ENCODE measurements at regions not wholly inside any gene's neighbourhood (a gene's known extent, or its start where the extent isn't known, plus 50 kb on each side); places are given as distances from the start of the nearest gene placed in this dataset.

DNA sequence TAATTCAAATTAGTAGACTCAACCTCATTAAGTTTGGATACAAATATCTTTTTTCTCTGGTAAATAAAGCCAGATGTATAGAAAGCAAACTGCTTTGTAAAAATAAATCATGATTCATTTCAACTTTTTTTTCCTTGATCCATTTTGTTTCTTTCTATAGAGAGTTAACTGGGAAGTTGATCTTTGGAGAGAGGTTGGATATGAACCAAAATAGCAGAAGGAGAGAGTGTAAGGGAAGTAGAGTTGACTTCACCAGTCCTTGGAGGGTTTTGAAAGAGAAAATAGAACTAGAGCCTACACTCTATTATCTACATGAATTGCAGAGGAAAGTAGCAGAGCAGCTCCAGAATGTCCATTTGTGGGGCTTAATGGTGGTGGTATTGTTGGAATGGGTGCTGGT lies 243.8 kb downstream of the ADGRL2 start:
- Histone ChIP-seq H3K4ac (ENCODE audit: low read depth, low read length) (no peak overlapping the region), H3K23ac (ENCODE audit: low read depth, low read length) (no peak overlapping the region), H3K4me3 (ENCODE audit: insufficient read depth, low read depth, low read length) (no peak overlapping the region), H3K14ac (replicated peaks; ENCODE audit: low read depth, low read length) (no peak overlapping the region), H4K20me1 (ENCODE audit: insufficient read depth, low read length) (no peaks in the 10 kb centered on the region), H2BK20ac (ENCODE audit: low read depth, low read length) (no peak overlapping the region), H3K18ac (ENCODE audit: low read depth, low read length) (no peak overlapping the region), H3K4me2 (ENCODE audit: low read depth, low read length) (no peak overlapping the region), H3K27ac (ENCODE audit: insufficient read depth, low read length) (no peak overlapping the region), H2AFZ (replicated peaks; ENCODE audit: low read length, poor library complexity) (no peak overlapping the region), H2AK5ac (ENCODE audit: low read depth, low read length) (no peak overlapping the region), H2BK120ac (ENCODE audit: low read depth, low read length) (no peak overlapping the region), H4K91ac (ENCODE audit: insufficient read depth, low read depth, low read length) (no peak overlapping the region), H3K36me3 (ENCODE audit: control insufficient read depth, insufficient read depth, low read length) (no peaks in the 10 kb centered on the region), H3K4me1 (ENCODE audit: control insufficient read depth, insufficient read depth, low read length) (no peaks in the 10 kb centered on the region), H3K9me1 (ENCODE audit: insufficient read depth, low read length) (no peaks in the 10 kb centered on the region), H2AK9ac (replicated peaks; ENCODE audit: low read depth, low read length, poor library complexity) (no peak overlapping the region), H3K9ac (ENCODE audit: low read depth, low read length) (no peak overlapping the region), H4K8ac (ENCODE audit: low read depth in 2 of 2, low read length in 2 of 2) (no peak overlapping the region), H2BK5ac (ENCODE audit: low read depth, low read length, poor library complexity, severe bottlenecking) (no peak overlapping the region), H3K9me3 (ENCODE audit: control insufficient read depth, insufficient read depth, low read length) (no peaks in the 10 kb centered on the region), H2BK15ac (ENCODE audit: low read depth, low read length) (no peak overlapping the region), H3K27me3 (ENCODE audit: control insufficient read depth, insufficient read depth, low read length) (no peaks in the 10 kb centered on the region; the same call in 1 of the 2 replicates), H4K5ac (ENCODE audit: low read depth, low read length) (no peak overlapping the region), H3K56ac (ENCODE audit: extremely low read depth, insufficient read depth, low read length) (no peak overlapping the region), H3K79me1 (ENCODE audit: low read depth in 1 of 2, low read length in 2 of 2) (no peaks in the 10 kb centered on the region)
- ChIA-PET CTCF (no interaction called here), POLR2A (ENCODE audit: unreplicated experiment) (no interaction called here)
- no TSS peak for BruUV-seq (replicated peaks)
- intact Hi-C loops (cut with micrococcal nuclease) (no loop called here), in situ Hi-C loops (cut with MboI; ENCODE audit: low sequenced_read_pairs) (no loop called here), dilution Hi-C loops (cut with HindIII; ENCODE audit: low sequenced_read_pairs, unreplicated experiment) (no loop called here)
- DNase-seq (no peak), ATAC-seq (ENCODE audit: low read depth) (no peak)
- TF ChIP-seq BHLHE40 (IDR thresholded peaks at IDR 0.05; ENCODE audit: low read depth, low read length) (no peak), MAFK (IDR thresholded peaks at IDR 0.05; ENCODE audit: low read depth, low read length) (no peak), RCOR1 (IDR thresholded peaks at IDR 0.05; ENCODE audit: insufficient replicate concordance, low read length) (no peak), NFE2L2 (IDR thresholded peaks at IDR 0.05; ENCODE audit: low read depth, low read length) (no peak), POLR2A (IDR thresholded peaks at IDR 0.05; ENCODE audit: low read depth, low read length) (no peak), MXI1 (IDR thresholded peaks at IDR 0.05; ENCODE audit: borderline replicate concordance, low read depth, low read length) (no peak), FOS (IDR thresholded peaks at IDR 0.05; ENCODE audit: low read depth, low read length) (no peak), RFX5 (IDR thresholded peaks at IDR 0.05; ENCODE audit: low read depth, low read length) (no peak), RAD21 (IDR thresholded peaks at IDR 0.05; ENCODE audit: low read length) (no peak), SMC3 (IDR thresholded peaks at IDR 0.05; ENCODE audit: low read depth, low read length) (no peak), MAZ (IDR thresholded peaks at IDR 0.05; ENCODE audit: borderline replicate concordance, low read depth, low read length) (no peak), CEBPB (IDR thresholded peaks at IDR 0.05; ENCODE audit: low read depth, low read length) (no peak)
- TF ChIP-seq, protein P1, sequence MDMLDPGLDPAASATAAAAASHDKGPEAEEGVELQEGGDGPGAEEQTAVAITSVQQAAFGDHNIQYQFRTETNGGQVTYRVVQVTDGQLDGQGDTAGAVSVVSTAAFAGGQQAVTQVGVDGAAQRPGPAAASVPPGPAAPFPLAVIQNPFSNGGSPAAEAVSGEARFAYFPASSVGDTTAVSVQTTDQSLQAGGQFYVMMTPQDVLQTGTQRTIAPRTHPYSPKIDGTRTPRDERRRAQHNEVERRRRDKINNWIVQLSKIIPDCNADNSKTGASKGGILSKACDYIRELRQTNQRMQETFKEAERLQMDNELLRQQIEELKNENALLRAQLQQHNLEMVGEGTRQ (IDR thresholded peaks at IDR 0.05; ENCODE audit: low read depth, low read length): no peak
- TF ChIP-seq, protein P2, sequence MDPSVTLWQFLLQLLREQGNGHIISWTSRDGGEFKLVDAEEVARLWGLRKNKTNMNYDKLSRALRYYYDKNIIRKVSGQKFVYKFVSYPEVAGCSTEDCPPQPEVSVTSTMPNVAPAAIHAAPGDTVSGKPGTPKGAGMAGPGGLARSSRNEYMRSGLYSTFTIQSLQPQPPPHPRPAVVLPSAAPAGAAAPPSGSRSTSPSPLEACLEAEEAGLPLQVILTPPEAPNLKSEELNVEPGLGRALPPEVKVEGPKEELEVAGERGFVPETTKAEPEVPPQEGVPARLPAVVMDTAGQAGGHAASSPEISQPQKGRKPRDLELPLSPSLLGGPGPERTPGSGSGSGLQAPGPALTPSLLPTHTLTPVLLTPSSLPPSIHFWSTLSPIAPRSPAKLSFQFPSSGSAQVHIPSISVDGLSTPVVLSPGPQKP (IDR thresholded peaks at IDR 0.05; ENCODE audit: borderline replicate concordance, low read depth, low read length): no peak
- TF ChIP-seq, protein P3, sequence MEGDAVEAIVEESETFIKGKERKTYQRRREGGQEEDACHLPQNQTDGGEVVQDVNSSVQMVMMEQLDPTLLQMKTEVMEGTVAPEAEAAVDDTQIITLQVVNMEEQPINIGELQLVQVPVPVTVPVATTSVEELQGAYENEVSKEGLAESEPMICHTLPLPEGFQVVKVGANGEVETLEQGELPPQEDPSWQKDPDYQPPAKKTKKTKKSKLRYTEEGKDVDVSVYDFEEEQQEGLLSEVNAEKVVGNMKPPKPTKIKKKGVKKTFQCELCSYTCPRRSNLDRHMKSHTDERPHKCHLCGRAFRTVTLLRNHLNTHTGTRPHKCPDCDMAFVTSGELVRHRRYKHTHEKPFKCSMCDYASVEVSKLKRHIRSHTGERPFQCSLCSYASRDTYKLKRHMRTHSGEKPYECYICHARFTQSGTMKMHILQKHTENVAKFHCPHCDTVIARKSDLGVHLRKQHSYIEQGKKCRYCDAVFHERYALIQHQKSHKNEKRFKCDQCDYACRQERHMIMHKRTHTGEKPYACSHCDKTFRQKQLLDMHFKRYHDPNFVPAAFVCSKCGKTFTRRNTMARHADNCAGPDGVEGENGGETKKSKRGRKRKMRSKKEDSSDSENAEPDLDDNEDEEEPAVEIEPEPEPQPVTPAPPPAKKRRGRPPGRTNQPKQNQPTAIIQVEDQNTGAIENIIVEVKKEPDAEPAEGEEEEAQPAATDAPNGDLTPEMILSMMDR (conservative IDR thresholded peaks at IDR 0.05; ENCODE audit: low read depth, low read length): no peak
